CD4-positive, alpha-beta T cell treated with Interleukin-4 for 4 hours (primary cell): ENCODE measurements at regions not wholly inside any gene's neighbourhood (a gene's known extent, or its start where the extent isn't known, plus 50 kb on each side); places are given as distances from the start of the nearest gene placed in this dataset.
"Not testable (repeated sequence)": the region's sequence is repeated elsewhere in the genome, so short reads cannot be mapped to it uniquely, and the experiment has no call there.

Source experiments
- DNase-seq: peaks from one replicate; pipeline ENCODE4 v3.0.0-alpha.2; 2020

DNA sequence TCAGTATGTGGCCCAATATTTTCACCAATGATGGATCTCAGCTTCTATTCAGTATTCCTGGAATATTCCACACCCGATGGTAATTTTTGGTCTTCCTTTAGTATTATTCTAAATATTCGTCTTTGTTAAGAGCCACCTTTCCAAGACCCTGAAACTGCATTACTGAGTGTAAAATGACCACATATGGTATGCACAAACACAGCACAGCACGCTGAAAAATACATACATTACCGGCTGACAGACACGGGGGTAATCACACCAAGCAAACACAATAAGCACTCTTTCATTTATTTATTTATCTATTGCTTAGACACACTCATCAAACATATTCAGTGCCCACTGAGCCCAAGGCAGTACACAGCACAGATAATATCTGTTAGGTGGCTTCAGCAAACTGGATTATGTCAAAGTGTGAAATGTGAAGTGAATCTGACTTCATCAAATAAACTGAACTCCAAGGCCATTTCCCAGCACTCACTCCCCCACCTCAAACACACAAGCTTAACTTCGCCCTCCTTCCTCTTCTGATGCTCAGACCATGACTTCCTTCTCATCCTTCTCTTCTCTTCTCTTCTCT lies 1637.8 kb upstream of the C9orf72 start:
- DNase-seq, result no peak

DNA sequence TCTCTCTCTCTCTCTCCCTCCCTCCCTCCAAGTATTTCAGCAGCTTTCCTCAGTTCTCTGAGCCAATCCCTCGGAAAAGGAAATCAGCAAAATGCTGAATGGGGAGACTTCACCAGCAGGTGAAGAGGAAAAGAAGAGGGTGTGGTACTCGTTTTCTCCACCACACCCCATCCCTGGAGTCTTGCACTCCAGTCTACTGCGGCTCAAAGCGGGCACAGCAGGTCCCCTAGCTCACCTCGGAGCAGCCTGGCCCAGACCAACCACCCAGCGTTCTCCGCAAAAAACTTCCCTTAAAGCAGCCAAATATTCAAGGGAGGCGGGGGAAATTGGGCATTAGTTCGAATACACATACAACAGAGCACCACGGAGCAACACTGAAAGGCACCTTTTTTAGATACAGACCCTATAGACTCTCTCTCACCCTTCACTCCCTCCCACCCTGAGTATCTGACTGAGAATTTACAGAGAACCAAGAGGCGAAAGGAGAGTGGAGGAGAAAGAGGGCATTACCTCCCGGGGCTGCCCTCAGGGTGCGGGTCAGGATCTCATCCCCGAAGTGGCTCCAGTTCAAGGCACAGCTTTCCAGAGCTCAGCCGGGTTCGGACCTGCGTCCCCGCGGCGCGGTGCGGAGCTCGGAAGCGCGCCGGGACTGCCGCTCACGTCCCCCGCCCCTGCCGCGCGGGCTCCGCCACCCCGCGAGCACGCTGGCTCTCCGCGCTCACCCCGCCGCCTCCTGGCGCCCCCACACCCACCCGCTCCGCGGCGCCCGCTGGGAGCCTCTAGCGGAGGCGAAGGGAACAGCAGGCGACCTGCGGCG lies 1638.5 kb upstream of the C9orf72 start:
- no peak for DNase-seq

DNA sequence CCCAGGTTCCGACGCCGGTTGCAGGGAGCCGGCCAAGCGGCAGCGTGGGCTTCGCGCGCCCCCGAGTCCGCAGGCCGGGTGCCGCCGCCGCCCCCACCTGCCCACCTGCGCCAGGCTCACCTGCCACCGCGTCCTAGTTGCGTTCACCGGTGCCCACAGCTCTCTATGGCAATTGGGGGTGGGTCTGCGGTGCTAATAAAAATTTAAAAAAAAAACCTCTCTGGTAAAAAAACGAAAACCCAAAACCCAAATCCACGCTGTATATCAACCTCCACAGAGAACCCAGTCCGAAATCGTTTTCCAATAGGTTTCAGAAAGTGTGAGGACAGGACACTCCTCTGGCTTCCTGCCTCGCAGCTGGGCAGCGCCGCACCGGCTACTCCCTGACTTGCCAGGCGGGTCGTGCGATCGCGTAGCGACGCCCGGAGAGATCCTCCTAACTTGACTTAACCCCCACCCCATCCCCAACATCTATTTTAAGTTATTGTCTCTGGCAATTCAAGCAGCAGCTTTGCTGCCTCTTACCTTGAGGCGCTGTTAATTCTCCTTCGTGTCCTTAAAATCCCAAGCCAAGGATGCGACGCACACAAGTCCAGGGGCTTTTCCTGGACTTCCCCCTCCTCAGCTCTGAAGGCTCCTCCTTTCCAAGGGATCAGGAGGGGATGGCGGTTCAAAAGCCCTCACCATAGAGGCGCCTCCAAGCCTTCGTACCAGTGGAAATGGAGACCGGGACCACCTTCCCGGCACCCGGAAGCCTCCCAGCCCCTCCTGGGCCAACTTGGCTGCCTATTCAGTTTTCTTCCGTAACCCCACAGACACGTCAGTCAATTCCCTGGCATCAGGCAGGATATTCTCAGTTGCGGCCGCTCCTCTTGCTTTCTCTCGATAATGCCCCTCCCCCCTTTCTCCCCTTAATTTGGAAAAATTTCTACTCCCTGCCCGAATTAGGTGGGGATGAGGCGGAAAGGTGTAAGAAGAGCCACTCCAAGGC lies 1639.4 kb upstream of the C9orf72 start:
- no peak for DNase-seq

DNA sequence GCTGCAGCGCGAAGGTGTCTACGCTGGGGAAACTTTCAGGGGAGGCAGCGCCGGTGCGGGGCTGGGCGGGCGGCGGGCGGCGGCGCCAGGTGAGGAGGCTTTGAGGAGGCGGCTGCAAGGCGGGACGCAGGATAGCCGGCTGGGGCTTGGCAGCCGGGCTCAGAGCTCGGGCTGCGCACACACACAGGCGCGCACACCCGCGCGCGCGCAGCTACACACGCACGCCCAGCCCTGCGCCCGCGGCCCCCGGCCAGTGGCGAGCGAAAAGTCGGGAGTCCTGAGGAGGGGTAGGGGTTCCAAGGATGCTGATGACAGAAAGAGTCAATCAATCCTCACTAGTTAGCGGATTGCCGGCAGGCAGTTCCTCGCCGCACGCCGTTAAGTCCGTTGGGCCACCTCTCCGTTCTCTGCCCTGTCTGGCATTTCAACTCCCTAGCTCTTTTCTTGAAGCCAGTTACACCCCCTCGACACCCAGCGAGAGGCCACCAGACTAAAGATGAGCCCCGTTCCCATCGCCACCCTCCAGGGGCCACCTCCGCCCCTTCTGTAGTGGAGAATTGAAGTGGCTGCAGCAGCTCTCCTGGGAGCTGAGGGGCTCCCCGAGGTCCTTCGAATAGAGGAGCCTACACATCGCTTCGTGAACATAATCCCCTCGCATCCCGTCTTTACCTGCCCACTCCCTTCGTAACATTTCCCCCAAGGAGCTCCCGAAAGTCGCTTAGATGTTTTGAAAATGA lies 1640.3 kb upstream of the C9orf72 start, which contains the start of gene LINGO2:
LINGO2 (minus strand) TSS at position 185 of the 737 bp plus-strand sequence.
- no peak for DNase-seq

DNA sequence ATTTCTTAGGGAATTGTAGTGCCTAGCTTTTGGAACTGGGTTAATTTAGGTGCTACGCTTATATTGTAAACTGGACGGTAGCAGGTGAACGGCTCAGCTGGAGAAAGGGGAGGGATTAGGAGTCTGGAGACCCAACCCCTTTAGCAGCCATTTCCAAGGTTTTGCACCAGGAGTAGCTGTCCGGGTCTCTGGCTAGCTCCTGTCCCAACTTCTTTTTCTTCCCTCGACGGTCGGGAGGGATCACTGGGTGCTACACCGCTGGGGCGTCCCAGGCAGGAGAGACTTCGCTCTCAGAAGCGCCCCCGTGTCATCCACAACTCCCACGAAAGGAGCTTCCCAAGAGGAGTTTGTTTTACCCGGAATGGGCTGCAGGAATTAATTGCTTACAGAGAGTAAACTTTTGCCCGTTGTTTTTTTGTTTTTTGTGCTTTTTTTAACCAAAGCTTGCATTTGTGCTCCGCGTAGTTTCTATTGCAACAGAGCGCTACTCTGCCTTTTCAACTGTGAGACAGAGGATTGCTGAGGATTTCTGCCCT lies 1640.9 kb upstream of the C9orf72 start:
- no peak for DNase-seq

DNA sequence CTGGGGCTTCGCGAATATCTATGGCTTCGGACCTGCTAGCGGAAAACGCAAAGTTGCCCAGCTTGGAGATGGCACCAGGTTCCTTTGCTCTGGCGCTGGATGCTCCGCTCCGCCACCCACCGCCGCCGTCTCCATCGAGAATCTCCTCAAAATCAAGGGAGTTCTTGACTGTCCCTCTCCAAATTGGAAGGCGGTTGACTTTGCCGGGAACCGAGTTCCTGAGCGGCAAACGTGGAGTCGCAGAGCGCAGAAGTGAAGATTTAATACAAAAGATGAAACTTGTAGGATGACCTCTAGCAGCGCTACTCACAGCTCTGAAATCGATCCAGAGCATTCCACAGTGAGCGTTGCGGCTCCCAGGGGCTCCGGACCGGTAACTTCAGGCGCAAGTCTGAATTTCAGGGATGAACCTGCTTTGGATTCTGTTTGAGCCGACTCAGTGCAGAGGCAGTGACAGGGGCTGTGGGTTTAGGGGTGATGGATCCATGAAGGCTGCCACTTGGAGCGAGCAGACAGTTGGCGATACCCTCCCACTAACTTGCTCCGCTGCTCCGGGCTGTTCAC lies 1641.5 kb upstream of the C9orf72 start:
- no peak for DNase-seq

DNA sequence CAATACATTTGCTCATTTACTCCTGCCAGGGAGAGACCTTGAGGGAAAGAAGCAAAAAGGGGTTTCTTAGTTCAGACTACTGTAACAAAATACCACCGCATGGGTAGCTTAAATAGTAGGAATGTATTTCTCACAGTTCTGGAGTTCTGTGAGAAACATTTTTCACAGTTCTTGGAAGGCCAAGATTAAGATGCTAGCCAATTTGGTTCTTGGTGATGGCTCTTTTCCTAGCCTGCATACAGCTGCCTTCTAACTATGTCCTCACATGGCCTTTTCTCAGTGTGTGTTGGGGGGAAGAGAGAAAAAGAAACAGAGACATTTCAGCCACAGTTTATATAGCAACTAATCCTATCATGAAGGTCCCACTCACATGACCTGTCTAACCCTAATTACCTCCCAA lies 1644.7 kb upstream of the C9orf72 start:
- DNase-seq, result no peak

DNA sequence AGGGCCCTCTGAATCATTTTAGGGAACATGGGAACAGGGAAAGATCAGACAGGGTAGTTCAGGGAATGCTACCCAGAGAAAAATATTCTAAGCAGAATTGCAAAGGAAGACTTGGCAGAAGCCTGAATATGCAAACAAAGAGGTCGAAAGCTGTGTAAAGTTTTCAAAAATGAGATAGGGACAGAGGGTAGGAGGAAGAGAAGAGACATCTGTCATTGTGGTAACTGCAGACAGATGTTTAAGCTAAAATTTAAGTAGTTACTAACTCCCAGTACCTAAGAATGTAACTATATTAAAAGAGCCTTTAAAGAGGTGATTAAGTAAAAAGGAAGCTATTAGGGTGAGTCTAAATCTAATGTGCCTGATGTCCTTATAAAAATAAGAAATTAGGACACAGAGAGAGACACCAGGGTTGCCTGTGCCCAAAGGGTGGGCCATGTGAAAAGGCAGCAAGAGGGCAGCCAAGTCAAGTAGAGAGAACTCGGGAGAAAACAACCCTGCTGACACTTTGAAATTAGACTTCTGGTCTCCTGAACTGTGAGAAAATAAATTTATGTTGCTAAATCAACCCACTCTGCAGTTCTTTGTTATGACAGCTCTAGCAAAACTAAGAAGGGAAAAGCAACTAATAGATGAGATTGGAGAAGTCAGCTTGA lies 1647.4 kb upstream of the C9orf72 start:
- no peak for DNase-seq

DNA sequence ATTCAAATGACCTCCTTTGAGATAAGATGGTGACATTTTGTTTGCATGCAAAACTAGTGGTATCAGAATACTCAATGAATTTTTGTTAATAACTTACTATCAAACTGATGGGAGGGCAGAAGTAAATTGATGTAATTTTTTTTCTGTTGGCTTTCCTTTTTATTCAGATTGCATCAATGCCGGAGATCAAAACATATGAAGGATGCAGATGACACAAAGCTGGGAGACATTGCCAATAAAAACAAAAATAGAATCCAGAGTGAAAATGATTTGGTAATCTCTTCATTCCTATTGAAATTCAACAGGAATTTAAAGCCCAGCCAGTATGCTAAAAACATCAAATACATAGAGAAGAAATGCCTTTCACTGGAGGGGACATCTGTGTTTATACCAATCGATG lies 1655.3 kb upstream of the C9orf72 start:
- DNase-seq, result no peak

DNA sequence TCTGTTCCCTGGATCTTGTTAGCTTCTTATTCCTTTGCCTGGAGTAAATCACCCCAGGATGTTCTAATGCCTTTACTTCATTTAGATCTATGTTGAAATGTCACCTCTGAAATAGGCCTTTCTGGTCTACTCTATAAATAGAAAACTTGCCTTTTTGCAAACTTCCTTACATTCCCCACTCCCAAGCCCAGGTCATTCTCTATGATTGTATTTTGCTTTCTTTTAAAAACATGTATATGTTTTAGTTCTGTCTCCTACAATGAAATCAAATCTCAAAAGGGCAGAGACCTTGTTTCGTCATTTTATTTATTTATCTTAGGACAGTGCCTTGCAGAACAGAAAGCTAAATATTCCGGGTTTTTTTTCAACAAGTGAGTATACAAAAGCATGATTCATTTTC lies 1657.7 kb upstream of the C9orf72 start:
- no peak for DNase-seq

DNA sequence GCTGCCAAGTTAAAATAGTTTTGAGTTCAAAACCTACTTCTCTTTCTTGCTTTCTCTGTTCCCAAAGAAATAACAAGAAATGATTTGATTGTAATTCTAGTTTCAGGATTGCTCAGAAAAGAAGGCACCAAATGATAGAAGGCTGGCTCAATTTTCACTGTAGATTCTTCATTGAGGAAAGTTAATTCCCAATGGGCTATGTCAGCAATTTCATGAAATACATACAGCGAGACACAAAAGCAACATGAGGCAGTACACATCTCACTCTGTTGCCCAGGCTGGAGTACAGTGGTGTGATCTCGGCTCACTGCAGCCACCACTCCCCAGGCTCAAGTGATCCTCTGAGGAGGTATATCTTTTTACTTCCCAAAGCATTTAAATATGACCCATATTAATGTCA lies 1659.9 kb upstream of the C9orf72 start:
- DNase-seq, result no peak

DNA sequence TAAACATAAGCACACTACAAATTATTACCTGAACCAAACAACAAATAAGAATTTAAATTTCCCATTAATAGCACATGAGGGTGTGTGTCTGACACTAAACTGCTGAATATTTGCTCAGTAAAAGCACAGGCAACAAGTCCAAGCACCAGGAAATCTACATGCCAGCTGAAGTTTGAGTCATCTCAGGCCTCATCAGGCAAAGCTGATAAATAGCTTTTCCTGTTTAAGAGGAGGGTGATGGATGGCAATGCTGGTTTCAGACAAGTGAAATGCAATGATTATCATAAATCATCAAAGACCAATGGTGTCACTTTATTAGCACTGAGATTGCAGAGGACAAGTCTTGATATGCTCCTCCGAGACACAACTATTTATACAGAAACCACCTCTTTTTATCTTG lies 1668.0 kb upstream of the C9orf72 start:
- no peak for DNase-seq

DNA sequence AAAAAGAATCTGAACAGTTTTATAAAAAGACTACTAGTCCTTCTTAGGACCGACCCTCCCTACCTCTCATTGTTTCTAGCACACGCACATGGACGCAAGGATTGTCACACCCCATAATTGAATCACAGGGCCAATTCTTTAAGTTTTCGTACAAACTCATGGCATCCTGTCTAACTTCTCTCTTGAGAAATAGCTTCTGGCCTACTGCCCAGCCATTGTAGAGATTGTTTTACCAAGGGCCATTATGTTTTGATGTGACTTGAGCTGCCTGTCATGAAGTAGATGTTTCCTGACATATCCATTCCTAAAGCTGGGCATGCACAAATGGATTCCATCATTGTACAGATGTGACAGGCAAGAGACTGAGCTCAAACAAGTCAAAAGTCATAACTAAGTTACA lies 1672.1 kb upstream of the C9orf72 start:
- DNase-seq, result no peak

DNA sequence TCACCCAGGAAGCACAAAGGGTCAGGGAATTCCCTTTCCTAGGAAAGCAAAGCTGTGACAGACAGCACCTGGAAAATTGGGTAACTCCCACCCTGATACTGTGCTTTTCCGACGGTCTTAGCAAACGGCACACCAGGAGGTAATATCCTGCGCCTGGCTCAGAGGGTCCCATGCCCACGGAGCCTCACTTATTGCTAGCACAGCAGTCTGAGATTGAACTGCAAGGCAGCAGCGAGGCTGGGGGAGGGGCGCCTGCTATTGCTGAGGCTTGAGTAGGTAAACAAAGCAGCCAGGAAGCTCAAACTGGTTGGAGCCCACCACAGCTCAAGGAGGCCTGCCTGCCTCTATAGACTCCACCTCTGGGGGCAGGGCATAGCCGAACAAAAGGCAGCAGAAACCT lies 1697.1 kb upstream of the C9orf72 start:
- DNase-seq, result not testable (repeated sequence)

DNA sequence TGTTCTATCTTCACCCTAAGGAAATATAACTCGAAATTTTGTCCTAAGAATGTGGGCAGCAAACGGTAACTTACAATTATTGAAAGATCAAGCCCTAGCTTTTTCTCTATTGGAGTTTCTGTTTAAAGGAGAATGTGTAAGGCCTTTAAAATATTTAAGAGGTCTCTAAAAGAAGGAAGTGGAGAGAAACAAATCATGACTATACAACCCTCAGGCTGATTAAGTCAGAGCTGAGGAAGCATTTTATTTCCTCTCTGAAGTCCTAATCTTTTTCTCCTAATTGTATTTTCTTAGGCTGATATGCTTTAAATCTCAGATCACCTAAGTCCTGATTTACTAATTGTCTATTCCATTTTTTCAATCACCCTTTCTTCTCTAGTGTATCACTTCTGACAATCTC lies 1708.8 kb upstream of the C9orf72 start:
- no peak for DNase-seq

DNA sequence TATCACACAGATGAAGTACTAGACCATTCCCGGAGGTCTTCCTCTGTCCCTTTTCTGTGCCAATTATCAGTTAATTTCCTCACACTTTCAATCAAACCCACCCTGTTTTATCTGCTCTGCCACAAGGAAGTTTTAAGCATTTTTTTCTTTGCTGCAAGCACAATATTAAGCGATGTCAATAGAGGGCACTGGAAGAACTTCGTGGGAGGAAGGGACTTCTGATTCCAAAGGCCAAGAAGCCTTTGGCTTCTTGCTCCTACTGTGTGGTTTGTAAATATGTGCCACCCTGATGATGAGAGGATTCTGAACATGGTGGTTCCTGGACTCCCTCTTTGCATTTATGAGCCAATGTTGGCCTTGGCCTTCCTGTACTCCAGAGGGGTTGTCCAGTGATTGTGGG lies 1712.5 kb upstream of the C9orf72 start:
- no peak for DNase-seq

DNA sequence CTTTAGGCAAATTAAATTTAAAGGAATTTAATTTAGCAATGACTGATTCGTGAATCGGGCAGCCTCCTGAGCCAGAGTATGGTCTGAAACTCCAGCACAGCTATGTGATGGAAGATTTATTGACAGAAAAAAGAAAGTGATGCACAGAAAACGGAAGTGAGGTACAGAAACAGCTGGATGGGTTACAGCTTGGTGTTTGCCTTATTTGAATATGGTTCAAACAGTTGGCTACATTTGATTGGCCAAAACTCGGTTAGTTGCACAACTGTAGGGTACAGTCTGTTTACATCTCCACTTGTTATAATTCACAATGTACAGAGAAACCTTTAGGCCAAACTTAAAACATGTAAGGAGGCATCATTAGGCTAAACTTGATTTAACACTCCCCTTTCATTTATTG lies 1716.1 kb upstream of the C9orf72 start:
- DNase-seq, result no peak

DNA sequence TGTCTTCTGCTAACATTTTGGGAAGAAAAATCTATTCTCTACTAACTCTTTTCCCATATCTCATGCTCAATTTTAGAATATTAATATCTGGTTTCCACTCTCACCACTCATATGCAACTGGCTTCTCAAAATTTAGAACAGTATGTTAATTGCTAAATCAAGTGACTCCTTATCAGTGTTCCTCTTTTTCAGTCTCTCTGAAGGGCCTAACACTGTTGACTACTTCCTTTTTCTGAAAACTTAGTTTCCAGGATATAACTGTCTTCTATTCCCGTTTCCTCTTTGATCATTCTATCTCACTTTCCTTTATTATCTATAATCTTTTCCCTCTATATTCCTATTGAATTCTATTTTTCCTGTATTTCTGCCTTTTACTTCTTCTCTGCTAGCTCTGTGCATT lies 1717.2 kb upstream of the C9orf72 start:
- DNase-seq, result no peak

DNA sequence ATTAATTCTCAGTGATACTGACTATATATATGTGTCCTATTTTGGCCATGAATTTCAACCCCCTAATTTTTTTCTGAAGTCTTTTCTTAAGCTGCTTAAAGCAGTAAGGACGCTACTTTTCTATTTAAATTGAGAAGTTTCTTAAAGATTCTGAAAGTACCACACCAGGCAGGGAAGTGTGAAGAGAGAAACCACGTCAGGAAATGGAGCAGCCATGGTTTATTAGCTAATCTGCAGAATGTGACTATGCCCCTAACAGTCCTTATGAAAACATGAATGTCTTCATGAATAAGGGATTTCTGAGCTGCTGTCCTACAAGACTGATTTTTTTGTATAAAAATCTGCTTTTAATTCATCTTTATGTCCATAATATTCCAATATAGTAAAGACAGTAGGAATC lies 1724.3 kb upstream of the C9orf72 start:
- DNase-seq, result no peak

DNA sequence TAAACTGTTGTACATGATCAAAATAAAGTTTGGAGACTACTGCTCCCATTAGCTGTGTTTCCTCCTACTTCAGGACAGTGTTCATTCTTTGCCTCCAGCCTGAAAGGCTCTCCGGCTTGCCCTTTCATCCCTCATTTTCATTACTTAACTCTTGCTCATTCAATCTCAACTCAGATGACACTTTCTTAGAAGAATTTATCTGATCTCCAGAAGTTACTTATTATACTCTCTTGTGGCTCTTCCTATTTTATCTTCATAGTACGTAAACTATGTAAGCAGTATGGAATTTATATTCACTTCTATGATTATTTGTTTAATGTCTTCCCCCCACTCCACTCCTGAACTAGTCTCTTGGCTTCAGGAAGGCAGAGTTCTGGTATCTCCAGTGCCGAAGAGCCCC lies 1737.9 kb upstream of the C9orf72 start:
- DNase-seq, result no peak

DNA sequence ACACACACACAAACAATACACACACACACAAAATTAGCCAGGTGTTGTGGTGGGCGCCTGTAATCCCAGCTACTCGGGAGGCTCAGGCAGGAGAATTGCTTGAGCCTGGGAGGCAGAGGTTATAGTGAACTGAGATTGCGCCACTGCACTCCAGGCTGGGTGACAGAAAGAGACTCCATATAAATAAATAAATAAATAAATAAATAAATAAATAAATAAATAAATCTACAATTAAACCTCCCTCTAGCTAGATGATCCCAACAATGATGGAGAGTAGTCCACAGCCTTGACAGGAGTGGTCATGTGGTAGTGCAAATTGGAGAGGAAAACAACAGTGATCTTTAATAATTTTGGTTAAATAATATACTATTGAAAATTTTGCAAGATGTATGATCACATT lies 1739.0 kb upstream of the C9orf72 start:
- no peak for DNase-seq
